ENCODE measurements at regions not wholly inside any gene's neighbourhood (a gene's known extent, or its start where the extent isn't known, plus 50 kb on each side); places are given as distances from the start of the nearest gene placed in this dataset.

DNA sequence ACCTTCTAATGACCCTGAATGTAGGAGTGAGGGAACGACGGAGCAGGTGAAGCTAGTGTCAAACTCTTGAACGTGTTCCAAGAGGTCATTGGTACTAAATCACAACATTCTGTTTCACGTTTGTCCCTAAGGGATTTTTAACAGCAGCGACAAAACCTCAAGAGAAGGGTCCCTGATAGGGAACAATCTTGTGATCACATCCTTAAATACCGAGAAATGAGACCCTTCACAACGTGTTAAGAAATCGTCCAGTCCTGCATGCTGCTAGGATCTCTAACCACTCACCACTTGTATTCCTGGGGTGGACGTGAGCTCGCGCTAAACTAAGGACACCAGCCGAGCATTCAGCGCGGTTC is 134.1 kb upstream of the KRAS start (continued):
- no peak for TF ChIP-seq MEF2D (tag; conservative IDR thresholded peaks at IDR 0.05; ENCODE audit: low read depth)
- TF ChIP-seq MAFK (IDR thresholded peaks at IDR 0.05; ENCODE audit: low read length): no peak
- TF ChIP-seq ELF4 (CRISPR knock-in tag; IDR thresholded peaks at IDR 0.05): no peak
- no peak for TF ChIP-seq MGA (IDR thresholded peaks at IDR 0.05)
- TF ChIP-seq ZNF79 (CRISPR knock-in tag; IDR thresholded peaks at IDR 0.05; ENCODE audit: low read depth): no peak
- TF ChIP-seq KDM1A (IDR thresholded peaks at IDR 0.05): no peak
- TF ChIP-seq, protein P1, sequence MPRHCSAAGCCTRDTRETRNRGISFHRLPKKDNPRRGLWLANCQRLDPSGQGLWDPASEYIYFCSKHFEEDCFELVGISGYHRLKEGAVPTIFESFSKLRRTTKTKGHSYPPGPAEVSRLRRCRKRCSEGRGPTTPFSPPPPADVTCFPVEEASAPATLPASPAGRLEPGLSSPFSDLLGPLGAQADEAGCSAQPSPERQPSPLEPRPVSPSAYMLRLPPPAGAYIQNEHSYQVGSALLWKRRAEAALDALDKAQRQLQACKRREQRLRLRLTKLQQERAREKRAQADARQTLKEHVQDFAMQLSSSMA (CRISPR knock-in tag; IDR thresholded peaks at IDR 0.05): no peak
- no peak for TF ChIP-seq BDP1 (IDR thresholded peaks at IDR 0.05; ENCODE audit: insufficient read depth, insufficient read length)
- TF ChIP-seq ELK1 (CRISPR knock-in tag; IDR thresholded peaks at IDR 0.05): no peak
- TF ChIP-seq, protein P2, sequence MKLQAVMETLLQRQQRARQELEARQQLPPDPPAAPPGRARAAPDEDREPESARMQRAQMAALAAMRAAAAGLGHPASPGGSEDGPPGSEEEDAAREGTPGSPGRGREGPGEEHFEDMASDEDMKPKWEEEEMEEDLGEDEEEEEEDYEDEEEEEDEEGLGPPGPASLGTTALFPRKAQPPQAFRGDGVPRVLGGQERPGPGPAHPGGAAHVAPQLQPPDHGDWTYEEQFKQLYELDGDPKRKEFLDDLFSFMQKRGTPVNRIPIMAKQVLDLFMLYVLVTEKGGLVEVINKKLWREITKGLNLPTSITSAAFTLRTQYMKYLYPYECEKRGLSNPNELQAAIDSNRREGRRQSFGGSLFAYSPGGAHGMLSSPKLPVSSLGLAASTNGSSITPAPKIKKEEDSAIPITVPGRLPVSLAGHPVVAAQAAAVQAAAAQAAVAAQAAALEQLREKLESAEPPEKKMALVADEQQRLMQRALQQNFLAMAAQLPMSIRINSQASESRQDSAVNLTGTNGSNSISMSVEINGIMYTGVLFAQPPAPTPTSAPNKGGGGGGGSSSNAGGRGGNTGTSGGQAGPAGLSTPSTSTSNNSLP (IDR thresholded peaks at IDR 0.05; ENCODE audit: borderline replicate concordance, low read depth, low read length): no peak
